ENCODE measurements at regions not wholly inside any gene's neighbourhood (a gene's known extent, or its start where the extent isn't known, plus 50 kb on each side); places are given as distances from the start of the nearest gene placed in this dataset.

- no peak for TF ChIP-seq POLR2A (IDR thresholded peaks at IDR 0.05)
- no peak for TF ChIP-seq EP300 (IDR thresholded peaks at IDR 0.05)
- no peak for TF ChIP-seq CTCF (IDR thresholded peaks at IDR 0.05)
- no peaks in the 10 kb centered on the region for H3K4me1 ChIP-seq
- DNase-seq (ENCODE audit: low spot score in 2 of 2): no peak
Measured at GRCh38 chr9:126556560-126557250, 57.0 kb upstream of the LMX1B start.

DNA sequence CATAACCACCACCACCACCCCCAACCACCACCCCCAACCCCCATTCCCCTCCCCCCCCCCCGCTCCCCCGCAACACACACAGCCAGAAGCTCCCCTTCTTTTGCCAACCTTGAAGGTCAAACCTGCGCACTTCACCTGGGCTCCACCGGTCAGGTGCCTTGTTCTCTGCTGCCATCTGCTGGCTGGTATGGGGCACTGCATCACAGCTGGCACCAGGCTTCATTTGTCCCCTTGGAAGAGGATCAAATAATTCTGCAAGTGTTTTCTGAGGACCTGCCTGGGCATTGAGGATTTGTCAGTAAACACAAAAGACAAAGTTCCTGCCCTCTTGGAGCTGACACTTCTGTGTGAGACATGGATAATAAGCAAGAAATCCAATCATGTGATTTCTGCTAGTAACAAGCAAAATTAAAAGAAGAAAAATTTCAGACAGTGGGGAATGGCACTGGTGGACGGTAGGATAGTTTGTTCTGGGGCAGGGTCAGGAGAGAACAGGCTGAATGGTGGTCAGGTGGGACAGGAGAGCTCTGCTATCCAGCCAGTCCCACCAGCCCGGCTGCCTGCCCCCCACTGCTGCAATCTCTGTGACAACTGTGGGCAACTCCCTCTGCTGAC lies 55.6 kb upstream of the LMX1B start:
- peak; percentile 22 to 58 for DNase-seq (ENCODE audit: low spot score in 2 of 2)
- no peak for TF ChIP-seq POLR2A (IDR thresholded peaks at IDR 0.05)
- TF ChIP-seq CTCF (IDR thresholded peaks at IDR 0.05): peak; percentile 81 to 98 (median 90)
- no peak for TF ChIP-seq EP300 (IDR thresholded peaks at IDR 0.05)
- no peaks in the 10 kb centered on the region for H3K4me1 ChIP-seq
- H3K9me3 ChIP-seq: peaks cover 0 to 3% (median 0%) of the 10 kb centered on the region in 4 donors
- H3K36me3 ChIP-seq: no peaks in the 10 kb centered on the region
- no peak overlapping the region for H3K27ac ChIP-seq
- peaks cover 0 to 22% of the 10 kb centered on the region in 2 donors for H3K27me3 ChIP-seq
- WGBS, 2 donors: 12 to 16% methylated on average over 6 of the region's 6 CpGs
- H3K4me3 ChIP-seq: no peak overlapping the region

More at GRCh38 chr9:126556560-126557250, 57.0 kb upstream of the LMX1B start:
- WGBS, 2 donors: 73 to 77% methylated on average over 21 of the region's 21 CpGs
- H3K9me3 ChIP-seq: peaks cover 0 to 3% (median 0%) of the 10 kb centered on the region in 4 donors
- H3K4me3 ChIP-seq: no peak overlapping the region
- H3K27me3 ChIP-seq: peaks cover 0 to 18% of the 10 kb centered on the region in 2 donors
- no peak overlapping the region for H3K27ac ChIP-seq
- no peaks in the 10 kb centered on the region for H3K36me3 ChIP-seq

- WGBS, 2 donors: 89 to 99% methylated on average over 2 of the region's 2 CpGs
- Histone ChIP-seq H3K4me1 (no peaks in the 10 kb centered on the region), H3K27me3 (peaks cover 0 to 32% of the 10 kb centered on the region in 2 donors), H3K27ac (no peak overlapping the region), H3K9me3 (peaks cover 0 to 3% (median 0%) of the 10 kb centered on the region in 4 donors), H3K4me3 (no peak overlapping the region), H3K36me3 (no peaks in the 10 kb centered on the region)
- no peak for TF ChIP-seq EP300 (IDR thresholded peaks at IDR 0.05)
- TF ChIP-seq CTCF (IDR thresholded peaks at IDR 0.05): no peak
- TF ChIP-seq POLR2A (IDR thresholded peaks at IDR 0.05): no peak
- DNase-seq (ENCODE audit: low spot score in 2 of 2): no peak
Measured at GRCh38 chr9:126559296-126559695, 54.4 kb upstream of the LMX1B start.

GRCh38 chr9:126561582-126561981 lies 52.1 kb upstream of the LMX1B start:
- no peaks in the 10 kb centered on the region for H3K9me3 ChIP-seq
- H3K4me3 ChIP-seq: no peak overlapping the region
- 55 to 64% methylated on average over 9 of the region's 9 CpGs for WGBS, 2 donors
- H3K36me3 ChIP-seq: no peaks in the 10 kb centered on the region
- no peak overlapping the region for H3K27ac ChIP-seq
- no peaks in the 10 kb centered on the region for H3K4me1 ChIP-seq
- H3K27me3 ChIP-seq: peaks cover 0 to 52% of the 10 kb centered on the region in 2 donors
- no peak for TF ChIP-seq POLR2A (IDR thresholded peaks at IDR 0.05)
- TF ChIP-seq EP300 (IDR thresholded peaks at IDR 0.05): no peak
- TF ChIP-seq CTCF (IDR thresholded peaks at IDR 0.05): no peak
- DNase-seq (ENCODE audit: low spot score in 2 of 2): no peak

DNA sequence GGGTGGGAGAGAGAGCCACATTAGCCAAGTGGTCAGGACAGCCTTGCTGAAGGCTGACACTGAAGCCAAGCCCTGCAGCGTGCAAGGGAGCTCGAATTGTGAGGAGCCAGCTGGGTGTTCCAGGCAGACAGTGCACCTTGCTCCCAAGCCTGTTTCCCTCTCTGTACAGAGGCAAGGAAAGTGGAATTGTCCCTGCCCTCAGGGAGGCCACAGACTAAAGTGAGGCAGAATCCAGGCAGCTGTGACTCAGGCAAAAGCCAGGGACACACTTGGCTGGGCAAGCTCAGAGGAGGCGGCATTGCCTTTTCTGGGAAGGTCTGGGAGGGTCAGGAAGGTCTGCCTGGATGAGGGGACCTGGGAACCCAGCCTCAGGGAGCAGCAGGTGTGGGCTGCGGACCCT lies 50.2 kb upstream of the LMX1B start:
- H3K4me3 ChIP-seq: no peak overlapping the region
- no peak for DNase-seq (ENCODE audit: low spot score in 2 of 2)
- no peak for TF ChIP-seq EP300 (IDR thresholded peaks at IDR 0.05)
- no peak for TF ChIP-seq POLR2A (IDR thresholded peaks at IDR 0.05)
- no peak for TF ChIP-seq CTCF (IDR thresholded peaks at IDR 0.05)
- H3K9me3 ChIP-seq: no peaks in the 10 kb centered on the region
- H3K27me3 ChIP-seq: peaks cover 0 to 52% of the 10 kb centered on the region in 2 donors
- H3K27ac ChIP-seq: no peak overlapping the region
- WGBS, 2 donors: 86 to 91% methylated on average over 3 to 4 of the region's 4 CpGs
- H3K36me3 ChIP-seq: no peaks in the 10 kb centered on the region
- H3K4me1 ChIP-seq: no peaks in the 10 kb centered on the region
